ENCODE measurements at regions not wholly inside any gene's neighbourhood (a gene's known extent, or its start where the extent isn't known, plus 50 kb on each side); places are given as distances from the start of the nearest gene placed in this dataset.
"Not testable (repeated sequence)": the region's sequence is repeated elsewhere in the genome, so short reads cannot be mapped to it uniquely, and the experiment has no call there.

DNA sequence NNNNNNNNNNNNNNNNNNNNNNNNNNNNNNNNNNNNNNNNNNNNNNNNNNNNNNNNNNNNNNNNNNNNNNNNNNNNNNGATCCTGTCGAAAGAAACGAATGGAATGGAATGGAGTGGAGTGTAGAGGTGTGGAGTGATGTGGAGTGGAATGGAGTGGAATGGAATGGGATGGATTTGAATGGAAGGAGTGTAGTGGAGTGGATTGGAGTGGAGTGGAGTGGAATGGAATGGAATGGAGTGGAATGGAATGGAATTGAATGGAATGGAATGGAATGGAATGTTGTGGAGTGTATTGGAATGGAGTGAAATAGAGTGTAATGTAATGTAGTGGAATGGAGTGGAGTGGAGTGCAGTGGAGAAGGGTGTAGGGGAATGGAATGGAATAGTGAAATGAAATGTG is 1275.4 kb upstream of the TPTE start:
- H3K27ac ChIP-seq (replicated peaks); H3K27me3 ChIP-seq (ENCODE audit: insufficient read depth, poor library complexity, severe bottlenecking); H3K4me3 ChIP-seq (replicated peaks; ENCODE audit: insufficient read depth, low read length): not testable (repeated sequence)
- peak in 1 of 2 experiments; percentile 1 for DNase-seq (ENCODE audit: low read depth in 1 of 2, low spot score in 1 of 2)

- not testable (repeated sequence) for H3K4me3 ChIP-seq (replicated peaks; ENCODE audit: insufficient read depth, low read length); H3K27me3 ChIP-seq (ENCODE audit: insufficient read depth, poor library complexity, severe bottlenecking); H3K27ac ChIP-seq (replicated peaks)
- peak in 1 of 2 experiments; percentile 1 for DNase-seq (ENCODE audit: low read depth in 1 of 2, low spot score in 1 of 2)
These were observed 1274.7 kb upstream of the TPTE start for GRCh38 chr21:9246481-9247289.

DNA sequence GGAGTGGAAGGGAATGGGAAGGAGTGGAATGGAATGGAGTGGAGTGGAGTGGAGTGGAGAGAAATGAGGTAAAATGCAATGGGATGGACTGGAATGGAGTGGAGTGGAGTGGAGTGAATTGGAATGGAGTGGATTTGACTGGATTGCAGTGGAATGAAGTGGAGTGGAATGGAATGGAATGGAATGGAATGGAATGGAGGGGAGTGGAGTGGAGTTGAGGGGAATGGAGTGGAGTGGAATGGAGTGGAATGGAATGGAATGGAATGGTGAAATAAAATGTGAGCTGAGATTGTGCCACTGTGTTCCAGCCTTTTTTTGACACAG is 1274.1 kb upstream of the TPTE start:
- not testable (repeated sequence) for H3K27me3 ChIP-seq (ENCODE audit: insufficient read depth, poor library complexity, severe bottlenecking); H3K27ac ChIP-seq (replicated peaks); H3K4me3 ChIP-seq (replicated peaks; ENCODE audit: insufficient read depth, low read length)
- peak in 1 of 2 experiments; percentile 1 for DNase-seq (ENCODE audit: low read depth in 1 of 2, low spot score in 1 of 2)

DNA sequence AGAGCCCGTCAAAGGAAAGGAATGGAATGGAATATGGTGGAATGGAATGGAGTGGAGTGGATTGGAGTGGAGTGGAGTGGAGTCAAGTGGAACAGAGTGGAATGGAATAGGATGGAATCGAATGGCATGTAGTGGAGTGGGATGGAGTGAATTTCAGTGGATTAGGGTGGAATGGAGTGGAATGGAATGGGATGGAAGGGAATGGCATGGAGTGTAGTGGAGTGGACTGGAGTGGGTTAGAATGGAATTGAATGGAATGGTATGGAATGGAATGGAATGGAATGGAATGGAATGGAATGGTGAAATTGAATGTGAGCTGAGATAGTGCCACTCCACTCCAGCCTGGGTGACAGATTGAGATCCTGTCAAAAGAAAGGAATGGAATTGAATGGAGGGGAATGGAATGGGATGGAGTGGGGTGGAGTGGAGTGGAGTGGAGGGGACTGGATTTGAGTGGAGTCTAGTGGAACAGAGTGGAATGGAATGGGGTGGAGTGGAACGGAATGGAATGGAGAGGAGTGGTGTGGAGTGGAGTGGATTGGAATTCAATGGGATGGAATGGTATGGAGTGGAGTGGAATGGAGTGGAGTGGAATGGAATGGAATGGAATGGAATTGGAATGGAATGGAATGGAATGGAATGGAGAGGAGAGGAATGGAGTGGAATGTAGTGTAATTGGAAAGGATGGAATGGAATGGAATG is 1273.6 kb upstream of the TPTE start:
- H3K27me3 ChIP-seq (ENCODE audit: insufficient read depth, poor library complexity, severe bottlenecking); H3K27ac ChIP-seq (replicated peaks); DNase-seq (ENCODE audit: low read depth in 1 of 2, low spot score in 1 of 2); H3K4me3 ChIP-seq (replicated peaks; ENCODE audit: insufficient read depth, low read length): not testable (repeated sequence)

All from HL-60 (cell line).